Ovary (tissue), 3 donors: ENCODE measurements at regions not wholly inside any gene's neighbourhood (a gene's known extent, or its start where the extent isn't known, plus 50 kb on each side); places are given as distances from the start of the nearest gene placed in this dataset.

Experiments
- CTCF ChIP-seq, 3 donors: fragments of 450-650 bp in 2 of 3; fragments of 200-600 bp in 1 of 3; IDR thresholded peaks; one replicate each; pipeline versions ENCODE4 v1.5.1 to v1.8.0; 2016 to 2022; ENCODE audit warnings: antibody characterized with exemption in 3 of 3, mild to moderate bottlenecking in 1 of 3
- EP300 ChIP-seq: sonication (generic); formaldehyde crosslinking; IDR thresholded peaks from one replicate; pipeline ENCODE4 v1.6.1; 2017; ENCODE audit warnings: antibody characterized with exemption
- POLR2A ChIP-seq: fragments of 450-650 bp; IDR thresholded peaks from one replicate; pipeline ENCODE4 v1.6.1; 2017; ENCODE audit warnings: antibody characterized with exemption, mild to moderate bottlenecking, moderate library complexity
- donor health status: DM: no; HTN: no; CAD: no.

GRCh38 chr6:4355241-4355640 is 219.9 kb upstream of the ECI2 start:
- TF ChIP-seq CTCF (IDR thresholded peaks at IDR 0.05) (no peak), EP300 (no peak), POLR2A (no peak)
